ENCODE measurements at regions not wholly inside any gene's neighbourhood (a gene's known extent, or its start where the extent isn't known, plus 50 kb on each side); places are given as distances from the start of the nearest gene placed in this dataset.

- Mint-ChIP-seq H3K4me1 (no peaks in the 10 kb centered on the region), H3K27ac (no peak overlapping the region), H3K27me3 (peaks cover 36% of the 10 kb centered on the region), H3K4me3 (no peak overlapping the region), H3K9me3 (no peaks in the 10 kb centered on the region)
- no peak for ATAC-seq
- no peak for DNase-seq
Observed at GRCh38 chr7:26052706-26053105, 99.3 kb upstream of the NFE2L3 start.

GRCh38 chr7:26054386-26054785 is 97.6 kb upstream of the NFE2L3 start:
- Mint-ChIP-seq H3K4me3 (no peak overlapping the region), H3K27me3 (peaks cover 44% of the 10 kb centered on the region), H3K27ac (no peak overlapping the region), H3K4me1 (no peaks in the 10 kb centered on the region), H3K9me3 (no peaks in the 10 kb centered on the region)
- ATAC-seq = no peak
- no peak for DNase-seq

- H3K27me3 Mint-ChIP-seq = peaks cover 36% of the 10 kb centered on the region
- H3K4me3 Mint-ChIP-seq = no peak overlapping the region
- no peaks in the 10 kb centered on the region for H3K9me3 Mint-ChIP-seq
- H3K4me1 Mint-ChIP-seq = no peaks in the 10 kb centered on the region
- DNase-seq (no peak), ATAC-seq (no peak)
- H3K27ac Mint-ChIP-seq = no peak overlapping the region
Observed at GRCh38 chr7:26055241-26055640, 96.8 kb upstream of the NFE2L3 start.

DNA sequence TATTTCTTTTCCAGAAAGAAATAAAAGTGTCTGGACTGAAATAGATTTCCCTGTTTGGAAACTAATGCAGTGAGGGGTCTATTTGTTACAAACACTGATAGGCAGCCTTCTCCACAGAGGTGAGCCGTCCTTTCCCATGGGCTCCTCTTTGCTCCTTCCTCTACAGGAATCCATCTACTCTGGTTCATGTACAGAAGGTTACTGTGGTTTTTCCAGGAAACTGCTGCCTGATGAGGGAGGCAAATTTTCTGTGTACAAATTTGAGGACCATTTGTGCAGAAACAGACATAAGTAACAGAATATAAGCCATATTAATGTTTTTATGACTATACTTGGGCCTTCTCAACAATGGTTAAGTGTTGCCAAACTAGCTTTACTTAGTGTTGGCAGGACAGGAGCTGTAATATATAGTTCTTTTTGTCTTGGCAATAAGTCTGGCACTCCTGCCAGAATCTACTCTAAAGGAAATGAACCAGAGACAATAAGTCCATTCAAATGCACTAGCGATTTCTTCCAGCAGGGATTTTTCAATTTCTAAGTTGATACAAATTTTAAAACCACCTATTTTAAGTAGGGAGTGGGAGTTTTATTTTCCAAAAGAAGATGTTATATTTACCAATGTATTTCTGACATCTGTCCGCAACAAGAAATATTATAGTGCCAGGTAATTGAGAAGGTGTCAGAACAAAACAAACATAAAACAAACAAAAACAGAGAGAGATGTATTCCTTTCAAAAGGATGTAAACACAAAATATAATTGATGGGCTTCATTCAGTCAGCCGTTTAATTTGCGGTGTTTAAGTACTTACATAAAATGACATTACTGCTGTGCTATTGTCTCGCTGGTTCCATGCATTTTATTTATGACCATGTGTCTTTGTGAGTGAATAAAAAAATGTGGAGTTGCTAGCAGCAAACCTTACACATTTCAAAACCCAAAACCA is 91.0 kb upstream of the NFE2L3 start:
- peaks cover 15% of the 10 kb centered on the region for H3K4me1 Mint-ChIP-seq
- no peaks in the 10 kb centered on the region for H3K9me3 Mint-ChIP-seq
- no peak for DNase-seq
- ATAC-seq = no peak
- peaks cover 8% of the 10 kb centered on the region for H3K27me3 Mint-ChIP-seq
- no peak overlapping the region for H3K4me3 Mint-ChIP-seq
- H3K27ac Mint-ChIP-seq = no peak overlapping the region

- Mint-ChIP-seq H3K9me3 (no peaks in the 10 kb centered on the region), H3K4me3 (no peak overlapping the region)
Observed at GRCh38 chr7:26061678-26062603, 90.1 kb upstream of the NFE2L3 start.

DNA sequence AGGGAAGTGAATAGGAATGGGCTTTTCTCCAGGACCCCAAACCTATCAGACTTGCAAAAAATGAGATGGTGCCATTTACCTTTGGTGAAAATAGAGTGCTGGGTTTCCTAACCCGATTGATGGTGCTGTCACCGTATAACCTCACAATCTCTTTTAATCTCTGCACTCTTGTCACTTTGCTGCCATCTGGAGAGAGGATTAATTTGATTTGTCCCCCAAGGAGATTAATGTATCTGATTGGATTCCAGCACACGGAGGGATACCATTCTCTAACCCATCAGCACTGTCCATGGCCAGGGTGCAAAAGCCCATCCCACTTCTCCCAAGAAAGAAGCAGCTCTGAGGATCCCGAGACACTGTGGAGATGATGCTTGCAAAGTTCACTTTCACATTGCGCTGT is 86.3 kb upstream of the NFE2L3 start:
- no peak for DNase-seq
- Mint-ChIP-seq H3K27ac (no peak overlapping the region), H3K4me3 (no peak overlapping the region), H3K4me1 (peaks cover 15% of the 10 kb centered on the region), H3K27me3 (no peaks in the 10 kb centered on the region), H3K9me3 (no peaks in the 10 kb centered on the region)
- no peak for ATAC-seq

More at GRCh38 chr7:26061678-26062603, 90.1 kb upstream of the NFE2L3 start:
- Mint-ChIP-seq H3K27me3 (peaks cover 7% of the 10 kb centered on the region), H3K27ac (no peak overlapping the region), H3K4me1 (peaks cover 15% of the 10 kb centered on the region)
- ATAC-seq (peak; percentile 75), DNase-seq (peak; percentile 63 to 67)

- no peak for DNase-seq
- Mint-ChIP-seq H3K4me1 (peaks cover 4% of the 10 kb centered on the region), H3K27me3 (peaks cover 2% of the 10 kb centered on the region), H3K4me3 (no peak overlapping the region), H3K27ac (no peak overlapping the region), H3K9me3 (no peaks in the 10 kb centered on the region)
- no peak for ATAC-seq
Observed at GRCh38 chr7:26066736-26067135, 85.3 kb upstream of the NFE2L3 start.

DNA sequence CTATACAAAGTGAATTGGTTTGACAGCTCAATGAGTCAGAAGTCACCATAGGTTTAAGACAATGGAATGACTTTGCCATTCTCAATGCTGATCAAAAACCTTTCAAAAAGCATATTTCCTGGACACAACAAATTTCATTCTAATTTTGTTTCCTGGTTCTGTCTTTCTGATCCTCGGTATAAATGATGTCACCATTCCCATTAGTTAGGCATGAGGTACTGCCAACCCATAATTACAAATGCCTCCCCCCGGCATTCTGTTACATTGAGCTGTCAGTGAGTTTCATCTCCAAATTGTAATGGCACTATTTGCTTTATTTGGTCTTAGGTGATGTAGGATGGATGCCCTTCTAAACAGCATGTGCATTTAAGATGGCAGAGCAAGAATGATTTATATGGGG is 81.7 kb upstream of the NFE2L3 start:
- DNase-seq = no peak
- Mint-ChIP-seq H3K9me3 (no peaks in the 10 kb centered on the region), H3K27ac (no peak overlapping the region), H3K4me1 (peaks cover 7% of the 10 kb centered on the region), H3K27me3 (peaks cover 19% of the 10 kb centered on the region), H3K4me3 (no peak overlapping the region)
- no peak for ATAC-seq

DNA sequence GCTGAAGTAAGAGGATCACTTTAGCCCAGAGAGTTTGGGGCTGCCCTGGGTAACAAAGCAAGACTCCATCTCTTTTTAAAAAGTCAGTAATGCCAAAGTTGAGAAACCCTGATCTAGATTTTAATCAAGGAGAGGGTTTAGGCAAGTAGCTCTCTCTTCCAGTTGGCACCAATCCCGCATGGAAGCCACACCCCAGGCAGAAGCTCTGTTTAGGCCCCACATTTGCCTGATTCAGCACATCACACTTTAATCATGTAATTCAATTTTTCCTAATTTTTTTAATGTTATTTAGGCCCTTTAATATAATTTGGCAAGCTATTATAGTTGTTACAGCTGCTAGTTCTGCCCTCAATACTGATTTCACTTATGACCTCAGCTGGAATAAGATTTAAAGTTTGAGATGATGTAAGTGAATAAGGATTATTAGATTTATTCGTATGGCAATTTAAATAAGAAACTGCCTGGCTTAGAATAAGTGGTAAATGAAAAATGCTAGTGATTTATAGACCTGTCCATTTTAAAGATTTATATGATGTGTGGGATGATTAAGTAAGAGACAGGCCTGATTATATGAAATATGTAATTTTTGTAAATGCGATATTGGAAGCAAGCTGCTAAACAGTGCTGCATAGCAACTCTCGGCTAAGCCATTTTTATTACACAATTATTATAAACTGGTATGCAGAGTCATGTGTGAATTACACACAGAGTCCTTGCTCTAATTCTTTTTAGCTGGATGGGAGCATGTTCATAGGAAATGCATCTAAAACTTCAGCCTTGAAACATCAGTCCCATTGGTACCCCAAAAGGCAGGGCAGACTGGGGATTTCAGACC is 80.2 kb upstream of the NFE2L3 start:
- Mint-ChIP-seq H3K27me3 (peaks cover 33% of the 10 kb centered on the region), H3K4me3 (no peak overlapping the region), H3K4me1 (peaks cover 7% of the 10 kb centered on the region), H3K9me3 (no peaks in the 10 kb centered on the region), H3K27ac (no peak overlapping the region)
- DNase-seq (no peak), ATAC-seq (no peak)

- no peak for ATAC-seq
- peaks cover 33% of the 10 kb centered on the region for H3K27me3 Mint-ChIP-seq
- H3K27ac Mint-ChIP-seq = no peak overlapping the region
- peaks cover 7% of the 10 kb centered on the region for H3K4me1 Mint-ChIP-seq
- no peak for DNase-seq
- H3K4me3 Mint-ChIP-seq = no peak overlapping the region
- no peaks in the 10 kb centered on the region for H3K9me3 Mint-ChIP-seq
Observed at GRCh38 chr7:26073041-26073440, 79.0 kb upstream of the NFE2L3 start.

DNA sequence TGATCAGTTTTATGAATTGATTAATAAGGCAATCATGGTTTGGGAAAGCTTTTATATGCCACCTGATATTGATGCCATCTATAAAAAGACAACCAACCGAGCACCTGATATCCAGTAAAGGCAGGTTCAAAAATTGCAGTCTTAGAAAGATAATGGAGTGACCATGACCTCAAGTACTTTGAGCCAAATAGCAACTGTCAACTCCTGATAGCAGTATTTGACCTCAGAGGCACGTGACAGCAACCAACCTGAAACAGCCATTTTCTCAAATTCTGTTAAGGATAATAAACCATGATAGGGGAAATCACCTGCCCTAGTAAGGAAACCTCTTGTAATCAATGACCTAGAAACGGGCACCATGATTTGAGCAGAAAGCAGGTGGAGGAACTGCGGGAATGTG is 77.1 kb upstream of the NFE2L3 start:
- no peak for DNase-seq
- H3K4me1 Mint-ChIP-seq = peaks cover 13% of the 10 kb centered on the region

GRCh38 chr7:26076691-26077090 is 75.3 kb upstream of the NFE2L3 start:
- Mint-ChIP-seq H3K4me1 (peaks cover 13% of the 10 kb centered on the region), H3K4me3 (no peak overlapping the region), H3K27me3 (peaks cover 45% of the 10 kb centered on the region), H3K9me3 (no peaks in the 10 kb centered on the region), H3K27ac (no peak overlapping the region)
- DNase-seq (no peak), ATAC-seq (no peak)

More for the DNA sequence above, 77.1 kb upstream of the NFE2L3 start:
- no peak overlapping the region for H3K4me3 Mint-ChIP-seq
- peaks cover 34% of the 10 kb centered on the region for H3K27me3 Mint-ChIP-seq
- H3K27ac Mint-ChIP-seq = no peak overlapping the region
- no peaks in the 10 kb centered on the region for H3K9me3 Mint-ChIP-seq
- ATAC-seq = no peak

DNA sequence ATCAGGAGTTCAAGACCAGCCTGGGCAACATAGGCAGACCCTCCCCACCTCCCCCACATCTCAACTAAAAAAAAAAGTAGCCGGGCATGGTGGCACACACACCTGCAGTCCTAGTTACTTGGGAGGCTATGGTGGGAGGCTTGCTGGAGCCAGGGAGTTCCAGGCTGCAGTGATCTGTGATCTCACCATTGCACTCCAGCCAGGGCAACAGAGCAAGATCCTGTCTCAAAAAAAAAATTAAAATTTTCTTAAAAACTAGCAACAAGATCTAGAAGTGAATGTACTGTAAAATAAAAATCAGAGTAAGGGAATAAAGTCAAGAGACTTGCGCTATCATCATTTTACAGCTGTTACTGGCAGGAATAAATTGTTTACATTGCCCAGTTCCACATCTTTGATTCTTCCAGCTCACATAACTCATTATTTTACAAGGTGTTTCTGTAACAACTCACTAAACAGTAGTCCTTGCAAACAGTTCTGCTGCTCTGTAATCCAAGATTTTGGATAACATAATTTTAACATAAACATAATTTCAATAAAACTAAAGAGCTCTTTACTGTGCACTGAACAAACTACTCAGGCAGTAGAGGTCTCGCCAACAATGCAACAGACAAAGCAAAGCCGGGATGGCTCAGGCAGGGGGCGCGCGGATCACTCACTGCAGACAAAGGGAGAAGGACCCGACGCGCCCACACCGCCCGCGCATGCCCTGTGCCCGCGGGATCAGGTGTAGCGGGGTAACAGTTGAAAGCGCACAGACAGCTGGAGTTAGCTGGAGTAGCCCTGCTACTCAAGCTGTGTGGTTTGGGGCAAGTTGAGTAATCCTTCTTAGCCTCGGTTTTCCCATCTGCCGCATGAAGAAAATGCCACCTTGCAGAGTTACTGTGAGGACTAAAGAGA is 73.3 kb upstream of the NFE2L3 start:
- Mint-ChIP-seq H3K9me3 (no peaks in the 10 kb centered on the region), H3K27me3 (peaks cover 36% of the 10 kb centered on the region), H3K4me1 (peaks cover 6% of the 10 kb centered on the region), H3K27ac (no peak overlapping the region), H3K4me3 (peak overlapping the region; percentile 54 to 58)
- DNase-seq (peak; percentile 74 to 81), ATAC-seq (peak; percentile 99)

GRCh38 chr7:26081638-26082037 is 70.4 kb upstream of the NFE2L3 start:
- no peak for DNase-seq
- Mint-ChIP-seq H3K27me3 (peaks cover 24% of the 10 kb centered on the region), H3K4me1 (peaks cover 6% of the 10 kb centered on the region), H3K4me3 (no peak overlapping the region), H3K27ac (no peak overlapping the region), H3K9me3 (no peaks in the 10 kb centered on the region)
- no peak for ATAC-seq
